ENCODE measurements at regions not wholly inside any gene's neighbourhood (a gene's known extent, or its start where the extent isn't known, plus 50 kb on each side); places are given as distances from the start of the nearest gene placed in this dataset.

DNA sequence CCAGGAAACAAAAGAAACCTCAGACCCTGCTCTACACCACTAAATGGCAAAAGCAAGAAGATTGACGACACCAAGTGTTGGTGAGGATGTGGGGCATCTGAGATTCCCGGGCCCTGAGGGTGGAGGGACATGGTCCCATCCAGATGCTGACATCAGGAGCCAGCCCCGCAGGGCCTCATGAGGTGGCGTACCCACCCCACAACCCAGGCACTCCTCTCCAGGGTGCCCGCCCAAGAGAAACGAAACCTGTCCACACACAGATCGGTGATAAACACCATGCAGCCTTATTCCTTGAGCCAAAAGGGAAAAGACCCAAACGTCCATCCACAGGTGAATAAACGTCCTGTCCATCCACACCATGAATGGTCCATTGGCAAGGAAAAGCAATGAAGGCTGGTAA lies 54.8 kb upstream of the C14orf180 start:
- TF ChIP-seq, protein P1, sequence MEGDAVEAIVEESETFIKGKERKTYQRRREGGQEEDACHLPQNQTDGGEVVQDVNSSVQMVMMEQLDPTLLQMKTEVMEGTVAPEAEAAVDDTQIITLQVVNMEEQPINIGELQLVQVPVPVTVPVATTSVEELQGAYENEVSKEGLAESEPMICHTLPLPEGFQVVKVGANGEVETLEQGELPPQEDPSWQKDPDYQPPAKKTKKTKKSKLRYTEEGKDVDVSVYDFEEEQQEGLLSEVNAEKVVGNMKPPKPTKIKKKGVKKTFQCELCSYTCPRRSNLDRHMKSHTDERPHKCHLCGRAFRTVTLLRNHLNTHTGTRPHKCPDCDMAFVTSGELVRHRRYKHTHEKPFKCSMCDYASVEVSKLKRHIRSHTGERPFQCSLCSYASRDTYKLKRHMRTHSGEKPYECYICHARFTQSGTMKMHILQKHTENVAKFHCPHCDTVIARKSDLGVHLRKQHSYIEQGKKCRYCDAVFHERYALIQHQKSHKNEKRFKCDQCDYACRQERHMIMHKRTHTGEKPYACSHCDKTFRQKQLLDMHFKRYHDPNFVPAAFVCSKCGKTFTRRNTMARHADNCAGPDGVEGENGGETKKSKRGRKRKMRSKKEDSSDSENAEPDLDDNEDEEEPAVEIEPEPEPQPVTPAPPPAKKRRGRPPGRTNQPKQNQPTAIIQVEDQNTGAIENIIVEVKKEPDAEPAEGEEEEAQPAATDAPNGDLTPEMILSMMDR (IDR thresholded peaks at IDR 0.05; ENCODE audit: poor library complexity): no peak
- no peak for TF ChIP-seq EZH2 (IDR thresholded peaks at IDR 0.05; ENCODE audit: borderline replicate concordance)
